ENCODE measurements at regions not wholly inside any gene's neighbourhood (a gene's known extent, or its start where the extent isn't known, plus 50 kb on each side); places are given as distances from the start of the nearest gene placed in this dataset.

GRCh38 chr12:71315328-71315985 is 124.1 kb upstream of the LGR5 start:
- Histone ChIP-seq H3K9me3 (replicated peaks; ENCODE audit: control insufficient read depth, insufficient read depth, low read length) (no peaks in the 10 kb centered on the region), H2AFZ (ENCODE audit: low read depth, low read length) (no peak overlapping the region), H3K9me1 (replicated peaks; ENCODE audit: control insufficient read depth, extremely low read depth, insufficient read depth, low read length) (no peaks in the 10 kb centered on the region), H3K36me3 (ENCODE audit: control insufficient read depth in 2 of 2, extremely low read depth in 1 of 2, insufficient read depth in 2 of 2, low read length in 2 of 2) (no peaks in the 10 kb centered on the region), H3K4me3 (replicated peaks in 1 of 3; ENCODE audit: insufficient read depth in 1 of 3, low read depth in 1 of 3, low read length in 3 of 3) (no peak overlapping the region), H3K9ac (replicated peaks; ENCODE audit: extremely low read depth, insufficient read depth, low read length) (no peak overlapping the region), H3K79me2 (ENCODE audit: control insufficient read depth, insufficient read depth, low read length) (no peaks in the 10 kb centered on the region), H3K27ac (ENCODE audit: insufficient read depth, low read depth, low read length) (no peak overlapping the region), H3K4me1 (ENCODE audit: control insufficient read depth, extremely low read depth, insufficient read depth, low read length) (no peaks in the 10 kb centered on the region), H4K20me1 (replicated peaks; ENCODE audit: control insufficient read depth, extremely low read depth, insufficient read depth, low read length) (no peaks in the 10 kb centered on the region), H3K27me3 (ENCODE audit: control insufficient read depth in 2 of 2, insufficient read depth in 2 of 2, low read length in 2 of 2) (no peaks in the 10 kb centered on the region), H3K4me2 (ENCODE audit: insufficient read depth, low read length) (no peak overlapping the region)
- no peak for FAIRE-seq
- DNase-seq (ENCODE audit: low read depth, low spot score), result no peak
- BruUV-seq (replicated peaks), result no TSS peak
- intact Hi-C loops (cut with micrococcal nuclease) (no loop called here), dilution Hi-C loops (cut with MboI; ENCODE audit: extremely low pct_ligation_motif_present, low sequenced_read_pairs) (no loop called here)
- TF ChIP-seq CTCF (IDR thresholded peaks at IDR 0.05; ENCODE audit: extremely low read depth in 1 of 2, insufficient read depth in 1 of 2, low read depth in 1 of 2, low read length in 2 of 2) (no peak), MAX (IDR thresholded peaks at IDR 0.05; ENCODE audit: insufficient read depth, insufficient read length) (no peak), MYC (IDR thresholded peaks at IDR 0.05; ENCODE audit: low read depth, low read length) (no peak), POLR2AphosphoS5 (IDR thresholded peaks at IDR 0.05; ENCODE audit: insufficient read depth, low read depth, low read length) (no peak), JUN (IDR thresholded peaks at IDR 0.05; ENCODE audit: borderline replicate concordance, insufficient read depth, insufficient read length, low read depth) (no peak), POLR2A (IDR thresholded peaks at IDR 0.05; ENCODE audit: low read depth, low read length) (no peak), GATA2 (IDR thresholded peaks at IDR 0.05; ENCODE audit: insufficient read depth, insufficient read length, low read depth, low read length) (no peak), EZH2 (IDR thresholded peaks at IDR 0.05; ENCODE audit: borderline replicate concordance, low read depth, low read length, severe bottlenecking) (no peak), FOS (IDR thresholded peaks at IDR 0.05; ENCODE audit: borderline replicate concordance, insufficient read depth, low read length) (no peak)
- ChIA-PET CTCF (interaction anchor here (1.0 kb wide), 1 partner anchor 15 kb away, joined by 3 read pairs; no protein-coding TSS in a partner anchor), POLR2A (no interaction called here)
